Fibroblast of peridontal ligament (primary cell): ENCODE measurements at regions not wholly inside any gene's neighbourhood (a gene's known extent, or its start where the extent isn't known, plus 50 kb on each side); places are given as distances from the start of the nearest gene placed in this dataset.
"Not testable (repeated sequence)": the region's sequence is repeated elsewhere in the genome, so short reads cannot be mapped to it uniquely, and the experiment has no call there.

ENCODE experiments used
- DNase-seq: peaks from one replicate; pipeline ENCODE4 v3.0.0-alpha.2; 2010; ENCODE audit errors: extremely low read depth

DNA sequence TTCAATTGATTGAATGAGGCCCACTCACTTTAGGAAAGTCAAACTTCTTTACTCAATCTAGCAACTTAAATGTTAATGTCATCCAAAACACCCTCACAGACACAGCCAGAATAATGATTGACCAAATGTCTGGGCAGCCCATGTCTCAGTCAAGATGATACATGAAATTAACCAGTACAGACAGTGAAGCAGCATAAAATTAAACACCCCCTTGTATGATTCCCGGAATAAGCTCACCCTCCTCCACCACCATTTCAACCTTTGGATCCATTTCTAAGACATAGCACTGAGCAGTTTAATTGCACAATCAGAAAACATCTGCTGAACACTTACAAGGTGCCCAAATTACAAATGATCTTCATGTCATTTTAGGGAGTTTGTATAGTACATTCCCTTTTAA, 570.7 kb upstream of the ID2 start:
- DNase-seq: no peak

DNA sequence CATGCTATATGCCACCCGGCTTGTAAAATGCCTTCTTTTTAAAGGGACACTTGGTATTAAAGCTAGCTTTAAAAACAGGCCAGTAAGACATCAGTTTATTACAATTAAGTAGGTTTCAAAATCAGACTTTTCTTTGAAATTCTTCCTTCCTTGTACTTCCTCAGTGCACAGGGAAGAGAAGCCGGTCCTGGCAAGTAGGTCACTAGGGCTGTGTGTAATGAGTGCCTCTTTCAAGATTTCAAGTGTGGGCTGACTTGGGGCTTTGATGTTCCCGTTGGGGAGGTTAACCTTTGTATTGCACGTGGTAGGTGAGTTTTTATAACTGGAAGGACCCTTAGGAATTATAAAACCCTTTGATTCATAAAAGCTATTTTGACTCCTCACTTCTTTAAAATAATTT, 566.4 kb upstream of the ID2 start:
- DNase-seq: no peak

DNA sequence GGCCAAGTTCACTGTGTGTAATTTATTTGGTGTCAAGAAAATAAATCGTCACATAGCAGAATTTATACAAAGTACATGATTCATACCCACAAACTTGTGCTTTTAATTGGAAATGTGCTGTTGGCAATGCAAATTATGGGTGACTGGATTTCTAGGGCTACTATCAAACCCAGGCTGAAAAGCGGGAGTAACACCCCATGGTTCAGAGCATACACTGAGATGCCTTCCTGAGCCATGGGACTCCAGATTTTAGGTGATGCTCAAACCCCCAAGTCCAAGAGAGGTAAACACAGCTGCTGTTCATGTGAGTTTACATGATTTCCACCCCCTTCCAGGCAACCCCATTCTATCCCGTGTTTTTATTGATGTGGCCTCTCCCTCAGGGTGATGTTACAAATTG, 565.9 kb upstream of the ID2 start:
- no peak for DNase-seq

DNA sequence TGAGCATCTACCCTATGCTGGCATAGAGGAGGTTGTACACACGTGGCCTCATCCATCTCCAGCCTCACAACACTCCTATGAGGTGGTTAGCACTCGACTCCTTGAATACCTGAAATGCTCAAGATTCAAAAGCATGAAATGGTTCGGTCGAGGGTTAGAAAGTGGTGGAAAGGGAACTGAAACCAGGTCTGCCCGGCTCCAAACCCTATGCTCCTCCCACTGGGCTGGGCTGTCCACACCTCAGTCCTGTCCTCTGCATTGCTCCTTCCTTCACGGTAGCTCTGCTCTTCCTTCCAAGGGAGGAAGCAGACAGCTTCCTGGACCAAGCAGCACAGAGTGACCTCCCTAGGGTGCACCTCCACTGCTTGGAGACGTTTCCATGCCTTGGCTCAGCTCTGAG, 565.2 kb upstream of the ID2 start:
- no peak for DNase-seq

DNA sequence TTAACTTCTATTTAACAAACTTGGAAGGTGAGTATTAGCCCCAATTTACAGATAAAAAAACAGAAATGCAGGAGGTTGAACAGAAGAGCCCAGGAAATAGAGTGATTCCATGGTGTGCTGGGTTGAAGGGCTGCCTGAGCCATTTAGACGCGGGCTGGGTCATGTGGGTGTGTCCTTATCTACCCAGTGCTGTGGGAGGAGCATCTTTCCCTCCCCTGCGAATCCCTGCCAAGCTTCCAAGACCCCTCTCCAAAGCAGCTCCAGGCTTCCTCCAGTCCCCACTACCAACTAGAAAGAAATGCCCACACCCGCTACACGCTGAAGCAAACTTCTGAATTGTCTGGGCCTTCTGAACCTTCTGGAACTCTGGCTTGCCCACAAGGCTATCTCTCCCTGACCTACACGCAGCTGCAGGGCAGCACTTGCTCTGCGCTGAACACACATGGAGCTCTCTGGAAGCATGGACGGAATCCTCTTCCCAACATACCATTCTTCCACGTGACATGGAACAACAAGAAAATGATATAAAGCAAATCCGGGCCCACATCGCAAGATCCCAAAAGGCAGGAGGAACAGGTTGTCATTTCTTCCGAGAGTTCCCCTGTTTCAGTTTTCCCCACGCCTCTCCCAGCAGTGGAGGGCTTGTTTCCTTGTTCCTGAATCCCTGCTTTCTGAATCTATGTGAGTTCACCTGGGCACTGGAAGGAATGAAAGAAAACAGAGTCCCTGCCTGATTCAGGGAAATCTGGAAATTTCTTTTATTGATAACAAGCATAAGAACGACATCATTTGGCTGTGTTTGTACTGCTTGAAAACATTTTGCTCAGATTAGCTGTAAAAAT, 562.7 kb upstream of the ID2 start:
- no peak for DNase-seq

DNA sequence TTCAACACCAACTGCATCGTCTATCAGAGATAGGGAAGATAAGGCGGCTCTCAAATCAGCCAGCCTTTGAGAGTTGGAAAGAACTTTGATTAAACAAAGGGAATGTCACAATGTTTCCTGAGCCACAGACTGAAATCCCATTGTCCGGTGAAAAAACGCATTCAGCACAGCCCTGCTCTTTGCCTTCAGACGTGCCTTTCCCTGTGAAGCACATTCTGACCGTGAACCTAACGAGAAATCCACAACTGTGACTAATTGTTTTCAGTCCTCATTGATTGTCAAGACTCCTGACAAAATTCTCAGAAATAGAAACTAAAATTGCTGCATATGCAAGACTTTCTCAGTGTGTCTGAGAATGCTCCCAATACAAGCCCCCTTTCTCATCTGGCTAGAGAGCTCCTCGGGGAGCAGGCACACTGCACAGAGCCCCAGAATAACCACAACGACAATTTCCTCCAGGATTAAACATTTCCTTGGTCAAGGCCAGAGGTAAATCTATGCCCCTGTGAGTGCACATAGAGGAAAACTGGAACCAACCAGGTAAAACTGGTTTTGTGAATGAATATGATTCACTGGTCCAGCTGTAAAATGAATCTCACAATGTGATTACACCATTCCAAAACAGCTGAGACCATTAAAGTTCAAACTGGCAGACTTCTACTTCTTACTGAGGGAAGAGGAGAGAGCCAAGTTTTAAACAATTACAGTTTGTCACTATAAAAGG, 561.9 kb upstream of the ID2 start:
- DNase-seq: peak; percentile 71

DNA sequence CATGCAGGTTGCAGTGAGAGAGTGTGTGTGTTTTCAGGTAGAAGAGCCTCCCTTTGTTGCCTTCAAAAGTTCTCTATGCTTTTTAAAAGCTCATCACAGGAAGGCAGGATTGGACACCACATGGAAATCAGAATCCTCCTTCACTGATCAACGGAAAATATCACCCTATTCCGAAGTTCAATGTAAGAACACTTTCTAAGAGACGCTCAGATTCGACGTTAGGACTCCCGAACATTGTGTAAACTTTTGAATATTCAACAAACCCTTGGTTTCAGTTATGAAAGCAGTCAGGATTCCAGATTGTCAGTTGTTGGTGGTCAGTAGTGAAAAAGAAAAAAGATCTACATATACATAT, 561.4 kb upstream of the ID2 start:
- no peak for DNase-seq

DNA sequence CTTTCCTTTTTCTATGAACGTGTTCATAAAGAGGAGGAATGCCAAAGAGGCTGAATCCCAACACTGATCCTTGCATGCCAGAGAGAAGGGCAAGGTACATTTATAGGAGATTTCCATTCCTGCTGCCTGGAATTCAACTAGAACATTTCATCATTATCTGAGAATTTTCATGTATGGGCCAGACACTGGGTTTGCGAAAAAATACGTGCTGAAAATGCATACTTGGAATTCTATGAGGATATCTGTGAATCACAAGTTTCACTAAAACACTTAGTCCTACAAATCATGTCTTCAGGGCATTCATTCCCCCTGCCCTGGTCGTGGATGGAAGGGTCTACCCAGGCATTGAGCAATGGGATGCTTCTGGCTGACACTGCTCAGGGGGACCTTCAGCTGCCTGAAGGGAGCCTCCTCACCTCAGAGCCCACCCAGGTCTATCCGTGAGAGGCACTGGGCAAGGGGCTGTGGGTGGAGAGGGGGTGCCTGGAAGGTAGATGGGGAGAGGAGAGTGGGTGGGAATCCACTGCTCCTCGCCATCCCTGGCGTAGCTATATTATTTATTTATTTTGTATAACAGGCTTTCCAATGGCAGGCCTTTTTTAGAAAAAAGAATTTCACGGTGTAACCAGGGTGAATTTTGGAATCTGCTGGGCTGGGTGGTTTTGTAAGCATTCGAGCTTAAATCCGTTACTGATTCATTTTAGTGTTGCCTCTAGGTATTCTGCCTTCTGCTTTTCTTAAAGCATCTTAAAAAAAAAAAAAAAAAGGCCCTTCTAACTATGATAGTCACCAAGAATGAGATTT, 560.6 kb upstream of the ID2 start:
- DNase-seq: no peak

DNA sequence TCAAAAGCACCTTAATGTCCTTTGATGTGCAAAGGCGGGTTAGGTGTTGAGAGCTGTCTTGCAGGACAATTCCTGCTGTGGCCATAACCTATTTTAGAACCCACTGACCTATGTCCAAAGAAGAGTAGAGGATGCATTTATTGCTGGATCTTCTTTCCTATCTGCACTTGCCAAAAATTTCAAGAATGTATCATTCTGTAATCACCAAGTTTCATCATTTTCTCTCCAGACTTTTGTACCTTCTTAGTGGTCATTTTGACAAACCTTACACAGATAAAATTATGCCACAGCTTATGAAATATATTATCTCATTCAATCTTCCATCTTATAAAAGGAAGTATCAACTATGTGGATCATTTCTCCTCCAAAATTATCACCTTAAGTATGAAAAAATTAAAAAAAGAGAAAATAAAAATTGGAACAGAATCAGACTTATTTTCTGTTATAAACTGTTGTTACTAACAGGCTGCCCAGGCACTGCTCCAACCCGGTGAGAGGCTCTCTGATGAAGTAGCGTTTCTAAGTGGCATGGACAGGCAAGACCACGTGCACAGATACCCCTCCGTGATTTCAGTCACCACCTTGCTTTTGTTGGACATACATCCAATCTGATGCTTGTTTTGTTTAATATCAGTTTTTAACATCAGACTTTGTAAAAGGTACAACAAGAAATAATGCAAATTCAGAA, 559.9 kb upstream of the ID2 start:
- no peak for DNase-seq

DNA sequence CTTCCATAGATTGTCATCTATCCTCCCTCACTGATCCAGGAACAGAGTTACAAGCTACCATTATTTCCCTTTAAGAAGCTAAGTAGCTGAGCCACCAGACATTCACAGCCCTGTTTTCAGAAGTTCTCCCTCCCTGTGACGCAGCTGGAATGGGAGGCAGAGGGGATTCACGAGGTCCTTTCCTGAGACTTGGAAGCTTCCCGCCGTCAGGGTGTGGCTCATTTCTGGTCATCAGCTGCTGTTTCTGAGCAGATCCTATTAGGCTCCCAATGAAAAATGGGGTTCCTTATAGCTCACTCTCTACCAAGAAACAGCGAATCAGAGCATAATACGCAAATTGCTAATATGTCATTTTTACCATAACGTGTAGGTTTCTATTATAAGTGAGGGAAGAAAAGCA, 559.3 kb upstream of the ID2 start:
- no peak for DNase-seq

DNA sequence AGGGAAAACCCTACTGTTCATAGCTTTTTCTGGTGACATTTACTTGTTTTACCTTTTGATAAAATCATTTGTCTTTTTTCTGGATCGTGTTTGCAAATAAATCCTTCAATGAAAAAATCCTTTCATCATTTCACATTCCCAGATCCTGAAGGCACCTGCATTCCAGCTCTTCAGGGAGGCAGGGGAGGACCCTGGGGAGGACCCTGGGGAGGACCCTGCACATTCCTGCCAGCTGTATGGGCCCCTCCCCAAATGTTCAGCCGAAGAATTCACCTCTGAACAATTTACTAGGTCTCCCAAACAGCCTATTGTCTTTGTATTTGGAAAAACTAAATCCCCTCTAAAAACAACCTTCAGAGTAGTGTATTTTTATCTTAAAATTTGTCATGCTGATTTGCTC, 558.4 kb upstream of the ID2 start:
- DNase-seq: no peak

DNA sequence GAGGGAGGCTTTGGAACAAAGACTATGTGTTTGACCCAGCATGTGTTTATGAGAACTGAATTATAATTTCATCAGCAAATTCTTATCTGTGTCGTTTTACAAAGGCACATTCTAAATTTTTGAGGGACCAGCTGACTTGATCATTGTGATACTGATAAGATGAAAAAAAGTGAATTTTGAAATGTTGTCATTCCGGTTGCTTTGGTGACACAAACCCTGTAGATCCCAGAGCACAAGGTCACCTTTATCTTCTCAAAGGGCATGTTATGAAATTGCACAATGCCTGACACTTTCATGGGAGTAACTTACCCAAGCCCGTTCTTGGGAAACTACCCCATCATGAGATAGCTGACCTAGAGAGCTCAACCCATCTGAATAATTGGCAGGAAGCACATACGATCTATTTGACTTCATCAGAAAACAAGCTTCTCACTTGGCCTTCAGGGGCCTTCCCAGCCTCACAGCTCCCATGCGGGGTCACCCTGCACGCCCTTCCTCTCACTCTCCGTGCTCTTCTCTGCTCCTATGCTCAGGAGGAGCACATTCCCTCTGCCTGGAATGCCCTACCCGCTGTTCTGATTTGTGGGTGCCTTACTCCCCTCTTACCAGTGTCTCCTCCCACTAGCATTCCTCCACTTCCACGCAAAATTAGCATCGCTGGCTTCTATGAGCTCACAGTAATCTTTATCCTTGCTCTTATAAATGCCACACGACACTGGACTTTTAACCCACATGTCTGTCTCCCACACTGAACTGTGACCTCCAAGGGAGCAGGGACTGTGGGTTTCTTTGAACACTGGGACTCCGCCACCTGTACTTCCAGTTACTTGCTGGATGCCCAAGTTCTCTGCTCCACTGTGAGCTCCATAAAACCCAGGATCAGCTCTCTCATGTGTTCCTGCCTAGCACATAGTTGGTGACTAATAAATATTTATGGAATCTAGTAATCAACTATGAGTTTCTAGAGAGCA, 555.8 kb upstream of the ID2 start:
- no peak for DNase-seq

DNA sequence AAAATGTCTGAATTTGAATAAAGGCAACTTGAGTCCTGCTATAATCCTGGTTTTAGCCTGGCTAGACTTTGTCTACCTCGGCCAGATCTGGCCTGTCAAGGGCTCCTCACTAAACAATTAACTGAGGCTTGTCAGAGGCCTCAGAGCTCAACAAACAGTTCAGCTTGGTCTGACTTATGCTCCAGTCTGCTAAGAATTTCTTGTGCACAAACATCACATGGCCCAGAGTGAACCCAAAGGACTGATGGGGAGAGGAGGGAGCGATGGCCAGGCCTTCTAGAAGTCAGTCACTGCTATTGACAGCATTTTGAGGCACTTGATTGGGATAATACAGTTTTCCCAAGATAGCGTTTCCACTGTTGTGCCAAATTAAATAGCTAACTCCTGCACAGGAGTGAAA, 555.1 kb upstream of the ID2 start:
- DNase-seq: no peak

DNA sequence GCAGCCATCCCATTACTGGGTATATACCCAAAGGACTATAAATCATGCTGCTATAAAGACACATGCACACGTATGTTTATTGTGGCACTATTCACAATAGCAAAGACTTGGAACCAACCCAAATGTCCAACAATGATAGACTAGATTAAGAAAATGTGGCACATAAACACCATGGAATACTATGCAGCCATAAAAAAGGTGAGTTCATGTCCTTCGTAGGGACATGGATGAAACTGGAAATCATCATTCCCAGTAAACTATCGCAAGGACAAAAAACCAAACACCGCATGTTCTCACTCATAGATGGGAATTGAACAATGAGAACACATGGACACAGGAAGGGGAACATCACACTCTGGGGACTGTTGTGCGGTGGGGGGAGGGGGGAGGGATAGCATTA, 550.4 kb upstream of the ID2 start:
- DNase-seq: not testable (repeated sequence)

DNA sequence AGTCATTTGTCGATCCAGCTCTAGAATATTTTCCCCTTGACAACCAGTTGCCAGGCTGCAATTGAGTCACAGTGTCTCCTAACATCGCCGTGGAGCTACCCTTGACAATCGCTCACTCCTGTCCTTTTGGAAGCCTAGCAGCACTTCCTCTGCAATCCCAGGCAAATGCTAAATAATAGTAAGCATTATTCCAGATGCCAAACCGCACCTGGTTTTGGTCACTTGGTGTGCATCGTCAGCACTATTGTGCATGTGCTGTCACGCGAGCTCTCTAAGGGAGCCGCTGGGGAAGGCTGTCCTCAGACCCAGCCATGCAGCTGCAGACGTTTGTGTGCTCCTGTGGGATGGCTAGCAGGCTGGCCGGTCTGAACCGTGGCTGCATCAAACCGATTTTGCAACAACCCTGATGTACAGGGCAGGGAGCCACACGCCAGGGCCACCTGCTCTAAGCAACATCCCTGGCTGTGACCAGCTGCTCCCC, 549.5 kb upstream of the ID2 start:
- no peak for DNase-seq

DNA sequence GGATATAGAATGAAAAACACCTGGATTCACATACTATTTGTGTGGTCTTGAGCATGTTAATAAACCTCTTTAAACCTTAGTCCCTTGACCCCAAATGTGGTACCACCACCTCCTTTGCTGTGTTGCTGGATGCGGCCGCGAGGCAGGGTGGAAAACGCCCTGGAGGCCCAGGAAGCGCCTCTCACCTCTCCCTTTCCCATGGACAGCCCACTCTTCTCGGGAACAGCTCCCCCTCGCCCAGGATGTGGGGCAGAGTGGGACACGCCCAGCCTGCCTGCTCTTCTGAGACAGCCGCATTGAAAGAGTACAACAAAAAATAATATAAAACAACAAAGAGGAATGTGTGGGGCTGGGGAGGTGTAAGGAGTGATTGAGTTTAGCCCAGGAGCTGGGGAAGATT, 549.0 kb upstream of the ID2 start:
- DNase-seq: no peak

DNA sequence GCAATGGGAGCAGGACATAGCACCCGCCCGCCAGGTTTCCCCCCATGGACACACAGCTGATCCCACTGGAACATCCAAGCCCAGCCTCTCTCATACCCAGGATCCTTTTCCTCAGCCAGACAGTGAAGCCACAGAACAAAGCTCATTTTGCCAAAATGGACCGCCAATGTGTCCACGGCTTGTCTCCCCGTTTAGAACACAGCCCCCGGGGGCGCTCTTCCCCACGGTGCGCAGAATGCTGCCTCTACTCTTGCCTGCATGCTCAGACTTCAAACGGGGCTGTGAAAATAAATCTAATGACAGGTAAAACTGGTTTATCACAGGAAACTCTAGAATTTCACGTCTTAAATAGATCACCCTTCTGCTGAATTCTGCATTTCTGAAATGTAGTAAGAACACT, 548.5 kb upstream of the ID2 start:
- no peak for DNase-seq

DNA sequence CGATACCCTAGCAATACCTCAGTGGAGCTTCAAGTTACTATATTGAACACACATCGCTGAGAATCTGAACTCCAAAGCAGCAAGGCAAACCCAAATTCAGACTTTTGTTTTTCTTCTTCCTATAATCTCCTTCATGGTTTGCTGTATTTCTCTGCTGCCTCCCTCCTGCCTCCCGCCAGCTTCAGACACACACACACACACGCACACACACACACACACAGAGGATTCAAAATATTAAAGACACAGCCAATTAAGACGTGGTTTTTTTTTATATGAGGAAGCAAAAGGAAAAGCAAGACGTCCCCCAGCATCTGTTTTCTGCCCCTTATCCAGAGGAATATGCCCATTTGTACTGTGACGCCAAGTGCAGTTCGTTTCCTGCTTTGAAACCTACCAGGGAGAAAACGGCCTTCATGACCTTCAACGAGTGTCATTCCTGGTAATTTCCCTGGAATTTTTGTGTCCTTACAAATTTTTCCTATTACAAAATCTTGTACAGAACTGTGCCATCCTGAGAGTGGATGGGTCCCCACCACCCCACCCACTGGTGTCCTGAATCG, 547.9 kb upstream of the ID2 start:
- no peak for DNase-seq

DNA sequence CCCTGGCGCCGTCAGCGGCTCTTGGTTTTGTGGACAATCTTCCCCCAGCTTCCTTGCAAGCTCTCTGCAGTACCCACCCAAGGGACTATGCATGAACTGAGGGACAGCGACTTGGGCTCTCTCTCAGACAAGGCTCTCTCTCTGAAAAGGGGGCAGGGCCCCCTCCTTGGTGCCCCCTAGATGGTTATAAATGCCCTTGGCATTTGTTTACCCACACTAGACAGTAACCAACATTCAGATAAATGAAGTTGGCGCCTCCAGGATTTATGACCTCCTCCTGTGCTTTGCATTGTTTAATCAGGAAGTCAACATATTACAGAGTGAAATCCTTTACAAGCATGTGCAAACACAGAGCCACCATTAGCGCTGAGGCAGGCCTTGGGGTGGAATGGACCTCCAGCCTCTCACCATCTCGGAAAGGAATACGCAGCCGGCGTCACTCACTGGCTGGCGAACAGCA, 547.4 kb upstream of the ID2 start:
- DNase-seq: no peak

DNA sequence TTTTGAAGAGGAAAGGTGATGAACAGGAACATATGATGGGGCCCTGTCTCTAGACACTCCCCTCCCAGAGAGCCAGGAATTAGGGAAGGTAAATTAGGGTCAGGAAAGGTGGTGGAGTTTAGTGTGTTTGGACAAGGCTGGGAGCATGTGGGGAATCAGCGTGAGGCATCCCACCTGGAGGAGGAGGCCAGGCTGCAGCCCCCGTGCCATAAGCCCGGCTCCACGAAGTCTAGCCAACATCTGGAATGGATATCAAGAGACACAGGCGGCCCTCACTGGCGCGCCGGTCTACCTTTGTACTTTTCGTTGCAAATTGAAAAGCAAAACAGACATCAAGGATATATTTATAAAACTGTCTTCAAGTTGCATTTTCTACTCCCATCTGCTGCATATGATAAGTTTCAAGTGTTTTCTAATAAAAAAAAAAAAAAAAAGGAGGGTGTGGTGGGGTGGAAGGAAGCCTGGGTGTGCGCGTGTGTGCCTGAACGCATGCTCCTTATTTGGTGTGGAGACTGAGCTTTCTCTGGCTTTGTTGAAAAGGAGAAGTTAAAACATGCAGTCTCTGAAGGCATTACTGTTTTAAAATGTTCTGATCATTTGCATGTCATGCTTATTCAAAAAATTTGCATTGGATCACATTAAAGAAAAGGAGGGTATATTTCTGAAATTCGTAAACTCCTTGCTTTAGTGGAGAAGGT, 546.7 kb upstream of the ID2 start:
- no peak for DNase-seq
